HCT116 (cell line): ENCODE measurements at regions not wholly inside any gene's neighbourhood (a gene's known extent, or its start where the extent isn't known, plus 50 kb on each side); places are given as distances from the start of the nearest gene placed in this dataset.

Source experiments
- ATAC-seq: fragments of 200-7000 bp; cut with Tn5 transposase; 2 replicates; pipeline ENCODE4 v1.9.1; 2020; ENCODE audit warnings: mild to moderate bottlenecking, moderate library complexity
- BruUV-seq: library from RNA; stranded (reverse); fragments of 400-500 nt; replicated peaks from 2 replicates; lab custom pipeline; 2021; lab: Mats Ljungman, UMichigan
- CTCF ChIA-PET: fragments of 300-600 bp; sonication (Branson Sonifier 250); formaldehyde crosslinking; loops from one replicate; lab custom pipeline; 2021; ENCODE audit warnings: antibody characterized with exemption; lab: Charles Lee
- POLR2A ChIA-PET: fragments of 300-600, 350-600 bp; sonication (Branson Sonifier 250); formaldehyde crosslinking; loops from one replicate; lab custom pipeline; 2021; ENCODE audit warnings: antibody characterized with exemption; lab: Charles Lee
- RAD21 ChIA-PET, 2 experiments: fragments of 300-600 bp; sonication (Branson Sonifier 250); formaldehyde crosslinking; loops; one replicate each; lab custom pipeline; 2023; ENCODE audit warnings: low total read pairs in 2 of 2; ENCODE audit not compliant: uncharacterized antibody in 2 of 2, unreplicated experiment in 2 of 2, low non-redundant PET in 1 of 2; lab: Charles Lee
- DNase-seq: peaks from one replicate; pipeline ENCODE4 v3.0.0-alpha.2; 2010; ENCODE audit warnings: low read depth, low spot score
- H2AFZ ChIP-seq: fragments of 200-600 bp; shearing (Covaris generic), sonication (generic); 2 replicates; pipeline ENCODE4 v1.6.1; 2017; ENCODE audit warnings: low read depth, mixed run types, mixed read lengths, antibody characterized with exemption, low read length; ENCODE audit not compliant: poor library complexity, severe bottlenecking
- H3K27ac ChIP-seq: 2 replicates; pipeline ENCODE4 v1.5.1; 2012; ENCODE audit warnings: low read depth, low read length
- H3K27me3 ChIP-seq: fragments of 200-600 bp; sonication (generic); 2 replicates; pipeline ENCODE4 v1.6.1; 2016; ENCODE audit warnings: mixed run types, low read length, mixed read lengths; ENCODE audit not compliant: insufficient read depth
- H3K36me3 ChIP-seq, 2 experiments: fragments of 200-500 bp in 1 of 2; fragments of 200-600 bp in 1 of 2; sonication (Bioruptor generic) in 1 of 2; sonication (generic) in 1 of 2; 2 replicates each; pipeline versions ENCODE4 v1.5.1 to v1.6.1; 2014 to 2016; ENCODE audit warnings: low read length in 2 of 2, inconsistent platforms in 1 of 2, mixed read lengths in 1 of 2, mixed run types in 1 of 2; ENCODE audit not compliant: insufficient read depth in 2 of 2, control insufficient read depth in 1 of 2
- H3K4me1 ChIP-seq, 2 experiments: fragments of 200-600 bp in 1 of 2; sonication (generic) in 1 of 2; 2 replicates each; pipeline versions ENCODE4 v1.5.1 to v1.6.1; 2012 to 2017; ENCODE audit warnings: low read length in 2 of 2, inconsistent platforms in 1 of 2, mild to moderate bottlenecking in 1 of 2, mixed read lengths in 1 of 2, mixed run types in 1 of 2, moderate library complexity in 1 of 2; ENCODE audit not compliant: insufficient read depth in 2 of 2, control insufficient read depth in 1 of 2
- H3K4me2 ChIP-seq: fragments of 200-600 bp; sonication (generic); 2 replicates; pipeline ENCODE4 v1.6.1; 2017; ENCODE audit warnings: mixed run types, low read length, mixed read lengths
- H3K4me3 ChIP-seq, 2 experiments: fragments of 200-600 bp in 1 of 2; sonication (generic) in 1 of 2; replicated peaks in 1 of 2; 2 replicates each; pipeline ENCODE4 v1.5.1; 2011 to 2016; ENCODE audit warnings: low read length in 2 of 2, control low read depth in 1 of 2, low read depth in 1 of 2, mild to moderate bottlenecking in 1 of 2, mixed read lengths in 1 of 2, mixed run types in 1 of 2
- H3K79me2 ChIP-seq: fragments of 200-600 bp; sonication (generic); 2 replicates; pipeline ENCODE4 v1.6.1; 2017; ENCODE audit warnings: mild to moderate bottlenecking, mixed run types, low read length, moderate library complexity, mixed read lengths; ENCODE audit not compliant: insufficient read depth
- H3K9ac ChIP-seq: fragments of 200-600 bp; sonication (generic); 2 replicates; pipeline ENCODE4 v1.6.1; 2016; ENCODE audit warnings: low read length, mixed read lengths
- H3K9me2 ChIP-seq: fragments of 200-600 bp; sonication (generic), shearing (Covaris generic); 2 replicates; pipeline ENCODE4 v1.6.1; 2017; ENCODE audit warnings: mixed run types, mild to moderate bottlenecking, moderate library complexity; ENCODE audit not compliant: insufficient read depth
- H3K9me3 ChIP-seq, 2 experiments: fragments of 200-500 bp in 1 of 2; fragments of 200-600 bp in 1 of 2; sonication (Bioruptor generic) in 1 of 2; sonication (generic) in 1 of 2; 2 replicates each; pipeline ENCODE4 v1.6.1; 2014 to 2017; ENCODE audit warnings: low read length in 2 of 2, mixed read lengths in 2 of 2, inconsistent platforms in 1 of 2, low read depth in 1 of 2, mild to moderate bottlenecking in 1 of 2, mixed run types in 1 of 2, moderate library complexity in 1 of 2; ENCODE audit not compliant: control insufficient read depth in 1 of 2, insufficient read depth in 1 of 2
- H4K20me1 ChIP-seq: fragments of 200-600 bp; sonication (generic), shearing (Covaris generic); 2 replicates; pipeline ENCODE4 v1.6.1; 2017; ENCODE audit warnings: mixed run types, mild to moderate bottlenecking, moderate library complexity; ENCODE audit not compliant: insufficient read depth
- ELF1 ChIP-seq: IDR thresholded peaks from 2 replicates; pipeline ENCODE4 v1.6.1; 2012; ENCODE audit warnings: low read depth, borderline replicate concordance
- EZH2 ChIP-seq: fragments of 200-600 bp; sonication (generic); IDR thresholded peaks from 2 replicates; pipeline ENCODE4 v1.6.1; 2017; ENCODE audit warnings: antibody characterized with exemption, mixed run types
- EZH2phosphoT487 ChIP-seq: fragments of 200-600 bp; IDR thresholded peaks from 2 replicates; pipeline ENCODE4 v1.6.1; 2018; ENCODE audit warnings: antibody characterized with exemption, borderline replicate concordance
- FOSL1 ChIP-seq: IDR thresholded peaks from 2 replicates; pipeline ENCODE4 v1.6.1; 2012; ENCODE audit warnings: low read depth
- POLR2A ChIP-seq: IDR thresholded peaks from 2 replicates; pipeline ENCODE4 v1.7.0; 2011; ENCODE audit warnings: borderline replicate concordance; ENCODE audit not compliant: insufficient read depth, insufficient read length; ENCODE audit errors: extremely low read depth
- POLR2AphosphoS5 ChIP-seq: IDR thresholded peaks from 2 replicates; pipeline ENCODE4 v1.6.1; 2011; ENCODE audit warnings: mild to moderate bottlenecking, low read depth, low read length, moderate library complexity
- SP1 ChIP-seq: IDR thresholded peaks from 2 replicates; pipeline ENCODE4 v1.6.1; 2012; ENCODE audit warnings: low read depth
- TCF7L2 ChIP-seq: IDR thresholded peaks from 2 replicates; pipeline ENCODE4 v1.7.0; 2011; ENCODE audit warnings: borderline replicate concordance, inconsistent platforms; ENCODE audit not compliant: insufficient read depth, insufficient read length; ENCODE audit errors: extremely low read depth
- YY1 ChIP-seq: IDR thresholded peaks from 2 replicates; pipeline ENCODE4 v1.6.1; 2011; ENCODE audit warnings: low read length, low read depth, moderate library complexity, mild to moderate bottlenecking; ENCODE audit not compliant: insufficient replicate concordance; ENCODE audit errors: extremely low read depth
- intact Hi-C: fragments of 100-400 bp; cut with micrococcal nuclease; formaldehyde crosslinking; loops from 2 replicates; pipeline ENCODE4 v1.10.0; 2022

DNA sequence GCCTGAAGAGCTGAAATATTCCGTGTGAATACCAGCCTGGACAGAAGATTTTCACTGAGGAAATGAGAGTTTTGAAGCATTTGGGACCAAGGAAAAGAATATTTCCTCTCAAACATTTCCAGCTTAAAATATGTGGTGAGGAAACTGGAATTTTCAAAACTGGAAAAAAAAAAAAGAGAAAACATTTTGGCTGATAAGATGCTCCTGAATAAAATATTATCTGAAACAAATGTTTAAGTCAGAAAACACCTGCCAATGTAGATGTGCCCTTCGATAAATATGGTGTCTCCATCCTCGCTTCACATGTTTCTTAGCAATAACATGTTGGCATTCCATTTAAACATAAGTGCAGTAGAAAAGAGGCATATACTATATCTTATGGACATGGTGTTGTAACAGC is 567.0 kb downstream of the PRKD1 start:
- POLR2A ChIA-PET: no interaction called here
- Histone ChIP-seq H3K9ac (no peak overlapping the region), H3K4me2 (no peak overlapping the region), H3K27ac (no peak overlapping the region), H3K9me3 (peaks cover 5 to 12% of the 10 kb centered on the region in 2 experiments; a peak in 3 of 4 replicates), H4K20me1 (no peaks in the 10 kb centered on the region), H2AFZ (no peak overlapping the region), H3K9me2 (no peaks in the 10 kb centered on the region), H3K36me3 (no peaks in the 10 kb centered on the region), H3K4me1 (no peaks in the 10 kb centered on the region), H3K79me2 (no peaks in the 10 kb centered on the region), H3K27me3 (no peaks in the 10 kb centered on the region), H3K4me3 (no peak overlapping the region)
- RAD21 ChIA-PET: no interaction called here
- DNase-seq: no peak
- BruUV-seq: no TSS peak
- intact Hi-C loops: no loop called here
- CTCF ChIA-PET: no interaction called here
- no peak for ATAC-seq
- TF ChIP-seq FOSL1 (no peak), POLR2A (no peak)

DNA sequence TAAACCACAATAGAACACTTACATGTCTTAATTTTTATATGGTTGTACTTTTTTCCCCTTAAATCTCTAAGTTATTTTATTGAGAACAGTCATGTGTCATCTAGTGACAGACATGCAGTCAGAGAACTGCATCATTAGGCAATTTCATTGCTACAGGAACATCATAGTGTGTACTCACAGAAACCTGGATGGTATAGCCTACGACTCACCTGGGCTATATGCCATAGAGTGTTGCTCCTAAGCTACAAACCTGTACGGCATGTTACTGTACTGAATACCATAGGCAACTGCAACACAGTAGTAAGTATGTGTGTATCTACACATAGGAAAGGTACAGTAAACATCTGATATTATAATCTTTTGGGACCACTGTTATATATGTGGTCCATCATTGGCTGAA is 557.6 kb downstream of the PRKD1 start:
- CTCF ChIA-PET: no interaction called here
- Histone ChIP-seq H3K9me3 (peaks cover 7 to 40% of the 10 kb centered on the region in 2 experiments; a peak in 3 of 4 replicates), H3K4me2 (no peak overlapping the region), H3K27ac (no peak overlapping the region), H4K20me1 (no peaks in the 10 kb centered on the region), H3K27me3 (no peaks in the 10 kb centered on the region), H3K9ac (no peak overlapping the region), H3K4me3 (no peak overlapping the region), H3K9me2 (no peaks in the 10 kb centered on the region), H2AFZ (no peak overlapping the region), H3K79me2 (no peaks in the 10 kb centered on the region), H3K36me3 (no peaks in the 10 kb centered on the region; a peak in 1 of 4 replicates), H3K4me1 (no peaks in the 10 kb centered on the region)
- TF ChIP-seq ELF1 (no peak), TCF7L2 (no peak), EZH2phosphoT487 (no peak), SP1 (no peak), YY1 (no peak), EZH2 (no peak), POLR2AphosphoS5 (no peak)
- POLR2A ChIA-PET: no interaction called here
- no TSS peak for BruUV-seq
- RAD21 ChIA-PET: no interaction called here
- ATAC-seq (no peak), DNase-seq (no peak)
- intact Hi-C loops: no loop called here
